IPS-18a (cell line): ENCODE measurements at regions not wholly inside any gene's neighbourhood (a gene's known extent, or its start where the extent isn't known, plus 50 kb on each side); places are given as distances from the start of the nearest gene placed in this dataset.

Source experiments
- H3K27ac ChIP-seq: one replicate; pipeline ENCODE4 v1.5.1; 2013; ENCODE audit warnings: low read length
- H3K27me3 ChIP-seq: one replicate; pipeline ENCODE4 v1.6.1; 2013; ENCODE audit warnings: mild to moderate bottlenecking, low read length; ENCODE audit not compliant: control insufficient read depth, insufficient read depth
- H3K36me3 ChIP-seq: one replicate; pipeline ENCODE4 v1.6.1; 2013; ENCODE audit warnings: low read depth, low read length; ENCODE audit not compliant: control insufficient read depth
- H3K4me1 ChIP-seq: one replicate; pipeline ENCODE4 v1.6.1; 2013; ENCODE audit warnings: low read depth, low read length; ENCODE audit not compliant: control insufficient read depth
- H3K4me3 ChIP-seq: one replicate; pipeline ENCODE4 v1.5.1; 2013; ENCODE audit warnings: low read length
- H3K9ac ChIP-seq: one replicate; pipeline ENCODE4 v1.6.1; 2013; ENCODE audit warnings: mild to moderate bottlenecking, low read length, moderate library complexity
- H3K9me3 ChIP-seq: one replicate; pipeline ENCODE4 v1.6.1; 2013; ENCODE audit warnings: low read depth, low read length; ENCODE audit not compliant: control insufficient read depth

DNA sequence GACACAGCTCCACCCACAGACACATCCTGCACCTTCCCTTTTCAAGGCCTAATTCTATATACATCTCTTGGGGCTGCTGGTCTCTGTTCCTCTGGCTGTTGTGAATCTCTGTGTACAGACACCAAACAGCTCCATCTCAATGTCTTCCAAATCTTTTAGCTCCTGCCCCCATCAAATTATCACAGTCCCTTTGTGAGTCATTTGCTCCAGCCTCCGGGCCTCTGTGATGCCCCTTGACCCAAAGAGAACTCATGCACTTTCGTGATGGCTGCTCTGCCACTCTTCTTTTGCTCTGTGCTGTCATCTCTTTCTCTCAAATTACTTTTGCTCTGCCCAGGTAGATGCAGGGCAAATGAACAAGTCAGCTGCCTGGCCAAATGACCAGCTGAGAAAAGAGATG lies 369.0 kb upstream of the CDIN1 start:
- no peaks in the 10 kb centered on the region for H3K27me3 ChIP-seq
- no peaks in the 10 kb centered on the region for H3K36me3 ChIP-seq
- no peaks in the 10 kb centered on the region for H3K4me1 ChIP-seq
- H3K9ac ChIP-seq: no peak overlapping the region
- H3K27ac ChIP-seq: no peak overlapping the region
- no peaks in the 10 kb centered on the region for H3K9me3 ChIP-seq
- no peak overlapping the region for H3K4me3 ChIP-seq

DNA sequence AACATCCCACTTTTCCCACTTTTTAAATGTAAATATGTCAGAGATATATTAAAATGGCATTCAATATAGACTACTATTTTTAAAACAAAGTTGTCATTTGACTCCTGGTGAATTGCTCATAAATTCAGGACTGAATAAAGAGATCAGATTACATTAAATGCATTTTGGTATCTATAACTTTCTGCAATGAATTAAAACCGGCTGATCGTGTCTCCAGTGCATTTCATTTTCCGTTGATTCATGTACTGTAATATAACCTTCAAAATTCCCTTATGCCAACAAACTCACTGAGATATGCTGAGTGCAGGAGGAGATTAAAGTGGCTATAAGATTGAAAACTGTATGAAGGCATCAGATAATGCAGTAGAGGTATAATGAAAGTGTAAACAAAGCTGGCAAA lies 361.1 kb upstream of the CDIN1 start:
- Histone ChIP-seq H3K4me1 (no peaks in the 10 kb centered on the region), H3K27me3 (no peaks in the 10 kb centered on the region), H3K9ac (no peak overlapping the region), H3K9me3 (no peaks in the 10 kb centered on the region), H3K36me3 (no peaks in the 10 kb centered on the region), H3K4me3 (no peak overlapping the region), H3K27ac (no peak overlapping the region)

DNA sequence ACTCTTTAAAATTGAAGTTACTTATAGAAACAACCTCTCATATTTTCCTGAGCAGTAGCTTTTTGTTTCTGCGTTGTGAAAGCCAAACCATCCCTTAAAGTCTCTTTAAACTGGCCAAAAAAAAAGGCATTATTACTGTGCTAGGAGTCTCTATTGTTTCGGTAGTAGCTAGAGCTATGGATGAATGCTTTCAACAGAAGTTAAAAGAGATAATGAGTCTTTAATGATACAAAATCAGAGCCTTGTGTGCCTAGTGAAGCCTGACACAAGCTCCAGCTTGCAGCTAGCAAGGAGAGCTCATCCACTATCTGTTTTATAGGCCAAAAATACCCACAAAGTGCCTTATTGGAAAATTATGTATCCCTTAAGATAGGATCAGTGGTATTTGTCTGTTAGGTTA lies 360.4 kb upstream of the CDIN1 start:
- no peaks in the 10 kb centered on the region for H3K4me1 ChIP-seq
- H3K9ac ChIP-seq: no peak overlapping the region
- no peaks in the 10 kb centered on the region for H3K27me3 ChIP-seq
- no peak overlapping the region for H3K4me3 ChIP-seq
- H3K9me3 ChIP-seq: no peaks in the 10 kb centered on the region
- no peak overlapping the region for H3K27ac ChIP-seq
- H3K36me3 ChIP-seq: no peaks in the 10 kb centered on the region

DNA sequence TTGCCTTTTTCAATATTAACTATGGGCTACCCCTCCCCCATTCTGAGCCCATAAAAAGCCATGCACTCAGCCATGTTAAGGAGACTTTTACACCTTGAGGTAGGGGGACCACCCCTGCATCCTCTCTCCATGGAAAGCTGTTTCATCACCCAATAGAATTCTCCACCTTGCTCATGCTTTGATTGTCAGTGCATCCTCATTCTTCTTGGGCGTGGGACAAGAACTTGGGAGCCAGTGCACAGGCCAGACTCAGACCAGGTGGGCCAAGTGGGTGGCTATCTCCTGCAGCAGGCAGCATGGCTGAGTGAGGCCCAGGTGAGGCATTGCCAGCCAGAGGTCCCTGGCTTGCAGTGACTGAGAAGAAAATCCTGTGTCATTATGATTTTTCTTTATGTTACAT lies 357.4 kb upstream of the CDIN1 start:
- Histone ChIP-seq H3K4me1 (no peaks in the 10 kb centered on the region), H3K27ac (no peak overlapping the region), H3K27me3 (no peaks in the 10 kb centered on the region), H3K36me3 (no peaks in the 10 kb centered on the region), H3K9me3 (no peaks in the 10 kb centered on the region), H3K9ac (no peak overlapping the region), H3K4me3 (no peak overlapping the region)

DNA sequence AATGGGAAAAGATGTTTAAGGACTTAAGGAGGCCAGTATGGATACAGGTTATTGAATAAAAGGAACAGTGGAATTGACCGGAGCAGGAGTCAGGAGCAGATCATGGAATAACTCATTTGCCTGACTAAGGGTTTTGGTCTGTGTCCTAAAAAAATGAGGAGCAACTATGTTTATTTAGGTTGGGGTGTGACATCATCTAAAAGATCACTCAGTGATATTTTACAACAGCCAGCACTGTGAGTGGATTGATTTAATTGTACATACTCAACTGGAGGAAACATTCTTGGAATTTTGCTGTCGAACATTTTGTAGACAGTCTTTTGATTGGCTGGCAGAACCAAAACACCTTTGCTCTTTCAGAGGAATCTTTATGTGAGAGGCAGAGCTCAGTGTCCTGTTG lies 348.6 kb upstream of the CDIN1 start:
- Histone ChIP-seq H3K4me3 (no peak overlapping the region), H3K9ac (no peak overlapping the region), H3K36me3 (no peaks in the 10 kb centered on the region), H3K4me1 (peaks cover 20% of the 10 kb centered on the region), H3K9me3 (no peaks in the 10 kb centered on the region), H3K27ac (no peak overlapping the region), H3K27me3 (no peaks in the 10 kb centered on the region)

DNA sequence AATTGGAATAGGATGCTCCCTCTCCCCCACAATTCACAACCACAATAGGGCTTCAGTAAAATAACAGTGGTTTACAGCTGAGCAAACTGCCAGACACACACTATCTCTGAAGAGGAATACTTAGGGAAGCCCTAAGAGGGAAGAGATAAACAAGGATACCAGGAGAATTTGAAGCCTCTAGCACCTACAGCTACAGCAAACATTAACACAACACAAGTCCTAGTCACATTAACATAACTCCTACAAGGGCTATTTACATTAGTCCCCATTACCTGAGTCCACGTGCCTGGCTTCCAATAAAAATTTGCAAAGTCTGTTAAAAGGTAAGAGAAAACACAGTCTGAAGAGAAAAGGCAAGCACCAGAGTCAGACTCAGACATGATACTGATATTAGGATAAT lies 346.9 kb upstream of the CDIN1 start:
- no peak overlapping the region for H3K27ac ChIP-seq
- no peaks in the 10 kb centered on the region for H3K9me3 ChIP-seq
- H3K27me3 ChIP-seq: no peaks in the 10 kb centered on the region
- H3K4me1 ChIP-seq: peaks cover 20% of the 10 kb centered on the region
- H3K9ac ChIP-seq: no peak overlapping the region
- H3K4me3 ChIP-seq: no peak overlapping the region
- no peaks in the 10 kb centered on the region for H3K36me3 ChIP-seq

DNA sequence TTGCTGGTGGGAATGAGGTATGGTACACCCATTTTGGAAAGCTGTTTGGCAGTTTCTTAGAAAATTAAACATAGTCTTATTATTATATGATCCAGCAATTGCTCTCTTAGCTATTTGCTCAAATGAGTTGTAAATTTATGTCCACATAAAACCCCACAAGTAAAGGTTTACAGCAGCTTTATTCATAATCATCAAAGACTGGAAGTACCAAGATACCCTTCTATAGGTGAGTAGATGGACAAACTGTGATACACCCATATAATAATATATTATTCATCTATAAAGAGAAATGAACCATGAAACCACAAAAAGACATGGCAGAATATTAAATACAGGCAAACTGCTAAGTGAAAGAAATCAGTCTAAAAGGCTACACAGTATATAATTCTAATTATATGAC lies 344.7 kb upstream of the CDIN1 start:
- H3K36me3 ChIP-seq: no peaks in the 10 kb centered on the region
- no peak overlapping the region for H3K27ac ChIP-seq
- no peak overlapping the region for H3K4me3 ChIP-seq
- H3K4me1 ChIP-seq: peaks cover 20% of the 10 kb centered on the region
- H3K9ac ChIP-seq: no peak overlapping the region
- no peaks in the 10 kb centered on the region for H3K27me3 ChIP-seq
- H3K9me3 ChIP-seq: no peaks in the 10 kb centered on the region

DNA sequence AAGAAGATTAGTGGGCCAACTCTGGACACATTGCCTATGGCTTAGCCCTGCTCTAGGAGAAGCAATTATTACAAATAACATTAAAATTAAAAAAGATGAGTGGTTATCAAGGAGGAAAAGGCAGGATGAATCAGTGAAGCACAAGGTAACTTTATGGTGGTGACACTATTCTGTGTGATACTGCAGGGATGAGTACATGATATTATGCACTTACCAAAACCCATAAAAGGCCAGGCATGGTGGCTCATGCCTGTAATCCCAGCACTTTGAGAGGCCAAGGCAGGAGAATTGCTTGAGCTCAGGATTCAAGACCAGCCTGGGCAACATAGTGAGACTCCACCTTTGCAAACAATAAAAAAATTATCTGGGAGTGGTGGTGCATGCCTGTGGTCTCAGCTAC lies 344.3 kb upstream of the CDIN1 start:
- no peaks in the 10 kb centered on the region for H3K9me3 ChIP-seq
- H3K4me1 ChIP-seq: peaks cover 20% of the 10 kb centered on the region
- no peaks in the 10 kb centered on the region for H3K27me3 ChIP-seq
- no peaks in the 10 kb centered on the region for H3K36me3 ChIP-seq
- H3K4me3 ChIP-seq: no peak overlapping the region
- no peak overlapping the region for H3K27ac ChIP-seq
- H3K9ac ChIP-seq: no peak overlapping the region

DNA sequence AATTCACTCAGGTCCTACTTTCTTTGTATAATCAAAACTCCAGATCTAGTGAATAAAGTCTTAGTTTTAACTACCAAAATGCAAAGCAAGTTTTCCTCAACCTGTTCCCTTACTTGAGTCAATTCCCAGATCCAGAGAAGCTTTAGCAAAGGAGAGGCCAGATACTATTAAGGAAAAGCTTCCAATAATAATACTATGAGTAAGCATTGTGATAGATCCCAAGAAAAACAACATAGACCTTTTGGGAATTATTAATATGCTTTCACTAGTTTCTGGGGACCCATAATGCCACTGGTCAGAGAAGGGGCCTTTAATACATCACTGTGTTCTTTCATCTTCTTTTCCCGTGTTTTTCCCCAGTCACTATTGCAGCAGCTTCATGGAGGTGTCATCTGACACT lies 339.9 kb upstream of the CDIN1 start:
- Histone ChIP-seq H3K9ac (no peak overlapping the region), H3K27me3 (no peaks in the 10 kb centered on the region), H3K36me3 (no peaks in the 10 kb centered on the region), H3K27ac (no peak overlapping the region), H3K9me3 (no peaks in the 10 kb centered on the region), H3K4me1 (no peaks in the 10 kb centered on the region), H3K4me3 (no peak overlapping the region)

DNA sequence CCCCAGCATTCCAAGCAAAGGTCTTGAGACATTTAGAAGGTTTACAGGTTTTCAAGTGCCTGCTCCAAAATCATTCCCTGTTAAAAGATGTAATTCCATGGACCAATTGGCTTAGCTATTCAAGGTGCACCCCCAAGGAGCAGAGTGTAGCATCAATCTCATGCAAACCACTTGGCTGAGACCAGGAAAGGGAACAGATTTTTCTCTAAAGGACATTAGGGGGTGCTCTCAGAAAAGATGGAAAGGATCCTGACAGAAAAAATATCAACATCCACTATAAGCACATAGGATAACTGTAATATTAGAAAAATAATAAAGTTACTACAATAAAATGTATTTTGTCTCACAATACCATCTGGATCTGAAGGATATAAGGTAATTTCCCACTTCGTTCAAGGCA lies 328.0 kb upstream of the CDIN1 start:
- Histone ChIP-seq H3K27ac (no peak overlapping the region), H3K36me3 (no peaks in the 10 kb centered on the region)

DNA sequence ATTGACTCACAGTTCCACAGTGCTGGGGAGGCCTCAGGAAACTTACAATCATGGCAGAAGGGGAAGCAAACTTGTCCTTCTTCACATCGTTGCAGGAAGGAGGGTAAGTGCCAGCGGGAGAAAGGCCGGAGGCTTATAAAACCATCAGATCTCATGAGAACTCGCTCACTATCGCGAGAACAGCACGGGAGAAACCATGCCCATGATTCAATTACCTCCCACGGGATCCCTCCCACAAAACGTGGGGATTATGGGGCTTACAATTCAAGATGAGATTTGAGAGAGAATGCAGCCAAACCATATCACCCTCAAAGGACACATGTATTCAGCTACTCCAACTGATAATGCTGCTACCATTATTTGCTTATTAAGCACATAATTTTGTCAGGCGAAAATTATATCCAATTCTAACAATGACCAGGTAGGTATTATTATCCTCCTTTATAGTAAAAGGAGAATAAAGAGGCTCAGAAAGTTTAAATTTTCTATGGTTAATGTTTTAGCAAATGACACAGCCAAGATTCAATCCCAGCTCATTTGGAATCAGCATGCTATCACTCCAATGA lies 327.2 kb upstream of the CDIN1 start:
- Histone ChIP-seq H3K9me3 (no peaks in the 10 kb centered on the region), H3K36me3 (no peaks in the 10 kb centered on the region), H3K27ac (no peak overlapping the region), H3K4me1 (peaks cover 6% of the 10 kb centered on the region), H3K9ac (no peak overlapping the region), H3K4me3 (no peak overlapping the region), H3K27me3 (no peaks in the 10 kb centered on the region)

More for the DNA sequence above, 328.0 kb upstream of the CDIN1 start:
- Histone ChIP-seq H3K9ac (no peak overlapping the region), H3K27me3 (no peaks in the 10 kb centered on the region), H3K4me3 (no peak overlapping the region), H3K9me3 (no peaks in the 10 kb centered on the region), H3K4me1 (peaks cover 5% of the 10 kb centered on the region)

DNA sequence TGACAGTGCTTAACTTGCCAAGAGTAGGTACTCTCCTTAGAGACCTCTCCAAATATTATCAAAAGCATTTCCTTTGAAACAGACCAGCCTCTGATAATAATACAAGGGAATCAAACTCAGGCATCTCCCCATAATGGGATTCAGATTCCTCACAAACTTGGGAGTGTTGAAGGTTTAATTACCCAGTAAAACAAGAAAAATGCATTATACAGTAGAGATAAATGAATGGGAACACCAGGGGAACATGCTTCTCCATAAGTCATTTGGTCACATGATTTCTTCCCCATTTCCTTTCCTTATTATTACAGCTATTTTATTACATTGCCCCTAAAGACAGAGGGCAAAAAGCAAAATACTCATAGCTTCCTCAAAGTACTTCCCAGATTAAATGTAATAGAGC lies 325.0 kb upstream of the CDIN1 start:
- no peak overlapping the region for H3K27ac ChIP-seq
- peaks cover 6% of the 10 kb centered on the region for H3K4me1 ChIP-seq
- no peak overlapping the region for H3K9ac ChIP-seq
- H3K9me3 ChIP-seq: no peaks in the 10 kb centered on the region
- no peak overlapping the region for H3K4me3 ChIP-seq
- no peaks in the 10 kb centered on the region for H3K36me3 ChIP-seq
- H3K27me3 ChIP-seq: no peaks in the 10 kb centered on the region
